ENCODE measurements at regions not wholly inside any gene's neighbourhood (a gene's known extent, or its start where the extent isn't known, plus 50 kb on each side); places are given as distances from the start of the nearest gene placed in this dataset.

GRCh38 chr10:8325024-8325980 lies 270.8 kb downstream of the GATA3 start:
- TF ChIP-seq YY1 (IDR thresholded peaks at IDR 0.05; ENCODE audit: insufficient read depth, insufficient read length) (no peak), SUZ12 (IDR thresholded peaks at IDR 0.05; ENCODE audit: extremely low read depth, insufficient read depth, insufficient read length) (no peak), ZNF274 (IDR thresholded peaks at IDR 0.05; ENCODE audit: low read depth, low read length) (no peak)
- Histone ChIP-seq H3K36me3 (ENCODE audit: insufficient read depth, insufficient read length, low read length) (no peaks in the 10 kb centered on the region), H3K4me1 (ENCODE audit: insufficient read depth, insufficient read length) (no peaks in the 10 kb centered on the region), H3K4me3 (ENCODE audit: insufficient read length, low read depth) (no peak overlapping the region), H3K9me3 (ENCODE audit: insufficient read depth, low read length) (no peaks in the 10 kb centered on the region), H3K9ac (ENCODE audit: insufficient read length, low read depth) (no peak overlapping the region), H3K27me3 (ENCODE audit: insufficient read depth, insufficient read length) (peaks cover 5% of the 10 kb centered on the region)
- DNase-seq (ENCODE audit: low read depth, low spot score): no peak

GRCh38 chr10:8326396-8327139 lies 272.1 kb downstream of the GATA3 start:
- H3K9ac ChIP-seq (ENCODE audit: insufficient read length, low read depth): no peak overlapping the region
- no peaks in the 10 kb centered on the region for H3K9me3 ChIP-seq (ENCODE audit: insufficient read depth, low read length)
- DNase-seq (ENCODE audit: low read depth, low spot score): no peak
- no peaks in the 10 kb centered on the region for H3K4me1 ChIP-seq (ENCODE audit: insufficient read depth, insufficient read length)
- H3K36me3 ChIP-seq (ENCODE audit: insufficient read depth, insufficient read length, low read length): no peaks in the 10 kb centered on the region
- peaks cover 15% of the 10 kb centered on the region for H3K27me3 ChIP-seq (ENCODE audit: insufficient read depth, insufficient read length)
- TF ChIP-seq SUZ12 (IDR thresholded peaks at IDR 0.05; ENCODE audit: extremely low read depth, insufficient read depth, insufficient read length): no peak
- no peak overlapping the region for H3K4me3 ChIP-seq (ENCODE audit: insufficient read length, low read depth)

GRCh38 chr10:8327140-8327423 lies 272.6 kb downstream of the GATA3 start:
- H3K9ac ChIP-seq (ENCODE audit: insufficient read length, low read depth): no peak overlapping the region
- TF ChIP-seq ZNF274 (IDR thresholded peaks at IDR 0.05; ENCODE audit: low read depth, low read length) (no peak), SUZ12 (IDR thresholded peaks at IDR 0.05; ENCODE audit: extremely low read depth, insufficient read depth, insufficient read length) (no peak), YY1 (IDR thresholded peaks at IDR 0.05; ENCODE audit: insufficient read depth, insufficient read length) (no peak)
- H3K4me1 ChIP-seq (ENCODE audit: insufficient read depth, insufficient read length): no peaks in the 10 kb centered on the region
- no peaks in the 10 kb centered on the region for H3K36me3 ChIP-seq (ENCODE audit: insufficient read depth, insufficient read length, low read length)
- peaks cover 20% of the 10 kb centered on the region for H3K27me3 ChIP-seq (ENCODE audit: insufficient read depth, insufficient read length)
- no peak for DNase-seq (ENCODE audit: low read depth, low spot score)
- no peak overlapping the region for H3K4me3 ChIP-seq (ENCODE audit: insufficient read length, low read depth)
- H3K9me3 ChIP-seq (ENCODE audit: insufficient read depth, low read length): no peaks in the 10 kb centered on the region

- Histone ChIP-seq H3K4me3 (ENCODE audit: insufficient read length, low read depth) (no peak overlapping the region), H3K4me1 (ENCODE audit: insufficient read depth, insufficient read length) (no peaks in the 10 kb centered on the region), H3K9me3 (ENCODE audit: insufficient read depth, low read length) (no peaks in the 10 kb centered on the region), H3K36me3 (ENCODE audit: insufficient read depth, insufficient read length, low read length) (no peaks in the 10 kb centered on the region), H3K9ac (ENCODE audit: insufficient read length, low read depth) (no peak overlapping the region), H3K27me3 (ENCODE audit: insufficient read depth, insufficient read length) (peaks cover 26% of the 10 kb centered on the region)
- TF ChIP-seq YY1 (IDR thresholded peaks at IDR 0.05; ENCODE audit: insufficient read depth, insufficient read length) (no peak), ZNF274 (IDR thresholded peaks at IDR 0.05; ENCODE audit: low read depth, low read length) (no peak), SUZ12 (IDR thresholded peaks at IDR 0.05; ENCODE audit: extremely low read depth, insufficient read depth, insufficient read length) (no peak)
- DNase-seq (ENCODE audit: low read depth, low spot score): no peak
These were observed 276.9 kb downstream of the GATA3 start for GRCh38 chr10:8331387-8331786.

- Histone ChIP-seq H3K9ac (ENCODE audit: insufficient read length, low read depth) (peak overlapping the region; percentile 21), H3K4me3 (ENCODE audit: insufficient read length, low read depth) (peak overlapping the region; percentile 37), H3K4me1 (ENCODE audit: insufficient read depth, insufficient read length) (no peaks in the 10 kb centered on the region), H3K36me3 (ENCODE audit: insufficient read depth, insufficient read length, low read length) (no peaks in the 10 kb centered on the region), H3K27me3 (ENCODE audit: insufficient read depth, insufficient read length) (peaks cover 26% of the 10 kb centered on the region), H3K9me3 (ENCODE audit: insufficient read depth, low read length) (no peaks in the 10 kb centered on the region)
- TF ChIP-seq YY1 (IDR thresholded peaks at IDR 0.05; ENCODE audit: insufficient read depth, insufficient read length) (no peak), SUZ12 (IDR thresholded peaks at IDR 0.05; ENCODE audit: extremely low read depth, insufficient read depth, insufficient read length) (peak; percentile 49)
- no peak for DNase-seq (ENCODE audit: low read depth, low spot score)
These were observed 277.6 kb downstream of the GATA3 start for GRCh38 chr10:8331896-8332729.

- H3K9ac ChIP-seq (ENCODE audit: insufficient read length, low read depth): peak overlapping the region; percentile 21
These were observed 278.2 kb downstream of the GATA3 start for GRCh38 chr10:8332730-8333111.

More at GRCh38 chr10:8332730-8333111, 278.2 kb downstream of the GATA3 start:
- no peak for DNase-seq (ENCODE audit: low read depth, low spot score)
- H3K27me3 ChIP-seq (ENCODE audit: insufficient read depth, insufficient read length): peaks cover 26% of the 10 kb centered on the region
- H3K36me3 ChIP-seq (ENCODE audit: insufficient read depth, insufficient read length, low read length): no peaks in the 10 kb centered on the region
- H3K4me3 ChIP-seq (ENCODE audit: insufficient read length, low read depth): peak overlapping the region; percentile 37
- H3K4me1 ChIP-seq (ENCODE audit: insufficient read depth, insufficient read length): no peaks in the 10 kb centered on the region
- TF ChIP-seq SUZ12 (IDR thresholded peaks at IDR 0.05; ENCODE audit: extremely low read depth, insufficient read depth, insufficient read length) (no peak), ZNF274 (IDR thresholded peaks at IDR 0.05; ENCODE audit: low read depth, low read length) (no peak), YY1 (IDR thresholded peaks at IDR 0.05; ENCODE audit: insufficient read depth, insufficient read length) (no peak)
- no peaks in the 10 kb centered on the region for H3K9me3 ChIP-seq (ENCODE audit: insufficient read depth, low read length)
